Ishikawa (cell line): ENCODE measurements at regions not wholly inside any gene's neighbourhood (a gene's known extent, or its start where the extent isn't known, plus 50 kb on each side); places are given as distances from the start of the nearest gene placed in this dataset.
A peak's percentile ranks its signal among the peaks of the same experiment; 100 is the strongest.

ENCODE experiments used
- CEBPB ChIP-seq: IDR thresholded peaks from 2 replicates; pipeline ENCODE4 v1.6.1; 2012
- CREB1 ChIP-seq: IDR thresholded peaks from 2 replicates; pipeline ENCODE4 v1.6.1; 2012; ENCODE audit warnings: low read depth
- EGR1 ChIP-seq: IDR thresholded peaks from 2 replicates; pipeline ENCODE4 v1.6.1; 2012
- EP300 ChIP-seq: IDR thresholded peaks from 2 replicates; pipeline ENCODE4 v1.6.1; 2012; ENCODE audit warnings: borderline replicate concordance
- FOXM1 ChIP-seq: IDR thresholded peaks from 2 replicates; pipeline ENCODE4 v1.6.1; 2012; ENCODE audit warnings: low read depth, borderline replicate concordance
- NFIC ChIP-seq: IDR thresholded peaks from 2 replicates; pipeline ENCODE4 v1.6.1; 2012
- RAD21 ChIP-seq: IDR thresholded peaks from 2 replicates; pipeline ENCODE4 v1.6.1; 2012; ENCODE audit warnings: low read depth
- TAF1 ChIP-seq: IDR thresholded peaks from 2 replicates; pipeline ENCODE4 v1.6.1; 2012; ENCODE audit warnings: low read depth, mild to moderate bottlenecking
- TCF12 ChIP-seq: IDR thresholded peaks from 2 replicates; pipeline ENCODE4 v1.6.1; 2012; ENCODE audit warnings: low read depth
- TEAD4 ChIP-seq: IDR thresholded peaks from 2 replicates; pipeline ENCODE4 v1.6.1; 2012
- YY1 ChIP-seq: IDR thresholded peaks from 2 replicates; pipeline ENCODE4 v1.6.1; 2012; ENCODE audit warnings: low read depth
- ZBTB7A ChIP-seq: IDR thresholded peaks from 2 replicates; pipeline ENCODE4 v1.6.1; 2012; ENCODE audit warnings: low read depth
- TF ChIP-seq, protein P1 (sequence below): IDR thresholded peaks from 2 replicates; pipeline ENCODE4 v1.6.1; 2012; ENCODE audit warnings: low read depth, mild to moderate bottlenecking
- TF ChIP-seq, protein P2 (sequence below): IDR thresholded peaks from 2 replicates; pipeline ENCODE4 v1.6.1; 2012
- TF ChIP-seq, protein P3 (sequence below): IDR thresholded peaks from 2 replicates; pipeline ENCODE4 v1.6.1; 2012

DNA sequence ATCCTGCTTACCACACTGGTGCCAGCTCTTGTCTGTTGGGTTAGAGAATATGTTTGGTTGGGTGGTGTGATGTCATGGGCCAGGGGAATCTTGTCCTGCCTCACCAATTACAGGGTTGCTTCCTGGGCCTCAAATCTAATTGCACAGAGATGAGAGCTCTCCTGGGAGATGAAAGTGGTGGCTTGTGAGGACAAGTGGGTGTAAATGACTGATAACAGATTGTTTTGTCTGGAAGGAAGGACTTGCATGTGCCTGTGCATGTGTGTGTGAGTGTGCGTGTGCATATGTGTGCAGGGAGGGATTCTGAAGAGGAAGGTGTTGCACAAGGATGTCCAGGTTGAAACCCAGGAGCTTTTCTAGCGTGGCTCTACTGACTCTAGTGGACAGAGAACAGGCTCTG is 271.9 kb downstream of the LOXHD1 start:
- TF ChIP-seq EP300 (no peak), TAF1 (no peak)

DNA sequence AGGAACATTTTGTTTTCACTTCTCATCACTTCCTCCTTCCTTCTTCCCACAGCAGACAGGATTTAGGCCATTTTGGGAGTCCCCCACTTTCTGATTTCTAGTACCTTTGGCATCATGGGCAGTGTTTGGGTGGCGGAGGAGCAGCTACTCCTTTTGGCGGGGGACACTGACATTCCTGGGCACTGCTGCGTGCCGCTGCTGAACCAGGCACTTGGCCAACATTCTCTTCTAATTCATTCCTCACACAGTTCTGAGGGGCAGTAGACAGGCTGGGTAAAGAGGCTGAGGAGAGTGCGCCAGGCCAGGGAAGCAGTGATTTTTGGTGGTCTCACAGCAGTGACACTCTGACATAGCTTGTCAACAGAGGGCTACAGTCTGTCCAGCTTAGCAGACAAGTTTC is 270.2 kb downstream of the LOXHD1 start:
- TF ChIP-seq, protein P1, sequence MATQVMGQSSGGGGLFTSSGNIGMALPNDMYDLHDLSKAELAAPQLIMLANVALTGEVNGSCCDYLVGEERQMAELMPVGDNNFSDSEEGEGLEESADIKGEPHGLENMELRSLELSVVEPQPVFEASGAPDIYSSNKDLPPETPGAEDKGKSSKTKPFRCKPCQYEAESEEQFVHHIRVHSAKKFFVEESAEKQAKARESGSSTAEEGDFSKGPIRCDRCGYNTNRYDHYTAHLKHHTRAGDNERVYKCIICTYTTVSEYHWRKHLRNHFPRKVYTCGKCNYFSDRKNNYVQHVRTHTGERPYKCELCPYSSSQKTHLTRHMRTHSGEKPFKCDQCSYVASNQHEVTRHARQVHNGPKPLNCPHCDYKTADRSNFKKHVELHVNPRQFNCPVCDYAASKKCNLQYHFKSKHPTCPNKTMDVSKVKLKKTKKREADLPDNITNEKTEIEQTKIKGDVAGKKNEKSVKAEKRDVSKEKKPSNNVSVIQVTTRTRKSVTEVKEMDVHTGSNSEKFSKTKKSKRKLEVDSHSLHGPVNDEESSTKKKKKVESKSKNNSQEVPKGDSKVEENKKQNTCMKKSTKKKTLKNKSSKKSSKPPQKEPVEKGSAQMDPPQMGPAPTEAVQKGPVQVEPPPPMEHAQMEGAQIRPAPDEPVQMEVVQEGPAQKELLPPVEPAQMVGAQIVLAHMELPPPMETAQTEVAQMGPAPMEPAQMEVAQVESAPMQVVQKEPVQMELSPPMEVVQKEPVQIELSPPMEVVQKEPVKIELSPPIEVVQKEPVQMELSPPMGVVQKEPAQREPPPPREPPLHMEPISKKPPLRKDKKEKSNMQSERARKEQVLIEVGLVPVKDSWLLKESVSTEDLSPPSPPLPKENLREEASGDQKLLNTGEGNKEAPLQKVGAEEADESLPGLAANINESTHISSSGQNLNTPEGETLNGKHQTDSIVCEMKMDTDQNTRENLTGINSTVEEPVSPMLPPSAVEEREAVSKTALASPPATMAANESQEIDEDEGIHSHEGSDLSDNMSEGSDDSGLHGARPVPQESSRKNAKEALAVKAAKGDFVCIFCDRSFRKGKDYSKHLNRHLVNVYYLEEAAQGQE, result no peak
- TF ChIP-seq RAD21 (no peak), TEAD4 (peak; percentile 84), NFIC (peak; percentile 73)
- TF ChIP-seq, protein P2, sequence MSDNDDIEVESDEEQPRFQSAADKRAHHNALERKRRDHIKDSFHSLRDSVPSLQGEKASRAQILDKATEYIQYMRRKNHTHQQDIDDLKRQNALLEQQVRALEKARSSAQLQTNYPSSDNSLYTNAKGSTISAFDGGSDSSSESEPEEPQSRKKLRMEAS, result 0 out of 2 replicates have a peak, but pooled peaks have one; percentile 23

DNA sequence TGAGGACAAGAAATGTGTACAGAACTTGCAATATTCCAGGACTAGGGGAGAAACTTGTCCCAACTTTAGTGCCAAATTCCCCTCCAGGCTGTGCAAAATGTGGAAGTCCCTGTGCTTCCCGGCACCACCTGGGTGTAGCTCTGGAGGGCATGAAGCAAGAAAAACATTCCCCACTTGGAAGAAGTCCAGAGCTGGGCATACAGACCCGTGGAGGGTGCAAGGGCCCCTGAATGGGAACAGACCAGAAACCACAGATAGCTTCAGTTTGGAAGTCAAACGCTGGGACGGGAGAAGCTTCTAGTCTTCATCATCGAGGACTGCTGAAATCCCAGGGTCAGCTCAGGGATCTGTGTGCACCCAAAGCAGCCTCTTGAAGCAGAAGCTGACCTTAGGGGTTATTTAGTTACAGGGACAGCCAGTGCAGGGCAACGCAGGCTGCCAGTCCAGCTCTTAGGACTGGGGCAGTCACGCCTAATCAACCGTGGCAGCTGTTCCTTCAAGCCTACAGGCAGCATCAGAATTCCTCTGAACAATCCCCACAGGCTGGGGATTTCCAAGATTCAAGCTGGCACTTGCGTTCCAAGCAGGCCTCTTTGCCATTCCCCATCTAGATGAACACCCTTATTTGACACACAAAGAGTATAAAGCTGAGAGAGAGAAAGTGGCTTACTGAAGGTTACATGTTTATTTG is 269.4 kb downstream of the LOXHD1 start:
- TF ChIP-seq EGR1, result no peak
- TF ChIP-seq, protein P3, sequence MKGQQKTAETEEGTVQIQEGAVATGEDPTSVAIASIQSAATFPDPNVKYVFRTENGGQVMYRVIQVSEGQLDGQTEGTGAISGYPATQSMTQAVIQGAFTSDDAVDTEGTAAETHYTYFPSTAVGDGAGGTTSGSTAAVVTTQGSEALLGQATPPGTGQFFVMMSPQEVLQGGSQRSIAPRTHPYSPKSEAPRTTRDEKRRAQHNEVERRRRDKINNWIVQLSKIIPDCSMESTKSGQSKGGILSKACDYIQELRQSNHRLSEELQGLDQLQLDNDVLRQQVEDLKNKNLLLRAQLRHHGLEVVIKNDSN, result peak; percentile 7; the same call in 1 of the 2 replicates

DNA sequence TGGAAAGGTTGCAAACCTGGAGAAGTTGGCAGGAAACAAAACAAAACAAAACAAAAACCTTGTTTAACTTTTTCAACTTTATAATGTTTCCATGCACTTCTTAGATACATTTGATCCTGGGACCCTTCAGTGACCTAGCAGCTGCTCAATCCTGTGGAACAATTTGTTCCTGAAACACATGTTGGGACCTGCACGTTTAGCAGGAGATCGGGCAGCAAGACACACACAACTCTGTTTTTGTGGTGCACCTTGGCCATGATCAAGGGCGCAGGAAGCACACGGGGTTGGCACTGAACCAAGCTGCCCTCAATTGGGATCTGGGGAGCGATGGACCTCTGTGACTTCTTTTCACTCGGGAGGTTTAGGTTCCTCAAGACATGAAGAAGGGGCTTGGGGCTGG is 268.7 kb downstream of the LOXHD1 start:
- TF ChIP-seq, protein P3, result no peak
- TF ChIP-seq CEBPB (no peak), RAD21 (no peak), EGR1 (no peak), TCF12 (no peak), CREB1 (no peak), TEAD4 (no peak), FOXM1 (no peak), NFIC (no peak), ZBTB7A (no peak), YY1 (no peak), EP300 (no peak), TAF1 (no peak)
- TF ChIP-seq, protein P2, result no peak
- TF ChIP-seq, protein P1, result no peak

DNA sequence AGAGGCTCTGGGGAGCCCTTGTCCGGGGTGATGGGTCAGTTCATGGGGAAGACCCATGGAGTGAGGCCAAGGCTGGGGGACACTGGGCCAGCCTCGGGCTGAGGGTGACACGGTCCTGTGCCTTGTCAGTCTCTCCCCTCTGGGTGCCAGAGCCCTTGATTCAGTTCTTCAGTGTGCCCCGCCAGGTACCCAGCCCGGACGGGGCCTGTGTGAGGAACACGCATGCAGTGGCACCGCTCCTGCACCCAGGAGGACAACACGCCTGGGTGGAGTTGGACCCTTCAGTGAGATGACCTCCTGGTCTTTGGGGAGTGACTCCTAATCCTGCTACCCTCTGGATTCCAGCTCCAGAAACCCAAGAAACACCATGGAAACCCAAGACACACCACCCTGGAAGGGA is 264.4 kb downstream of the LOXHD1 start:
- TF ChIP-seq, protein P2, result no peak
- no peak for TF ChIP-seq FOXM1

DNA sequence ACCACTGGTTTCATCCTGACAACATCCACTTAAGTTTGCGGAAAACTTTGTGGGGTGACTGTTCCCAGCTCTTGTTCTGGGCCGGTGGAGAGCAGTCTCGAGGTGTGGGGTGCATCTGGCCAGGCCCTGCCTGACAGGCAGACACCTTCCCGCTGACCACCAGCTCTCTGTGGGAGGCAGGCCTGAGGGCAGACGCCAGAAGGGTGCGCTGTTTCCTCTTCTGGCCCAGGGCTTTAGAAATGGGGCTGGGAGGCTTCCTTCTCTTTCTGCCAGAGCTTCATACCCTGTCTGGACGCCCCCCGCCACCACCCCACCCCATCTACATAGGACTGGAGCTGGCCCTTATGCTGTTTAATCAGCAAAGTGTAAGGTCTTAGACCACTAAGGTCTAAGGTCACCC is 263.8 kb downstream of the LOXHD1 start:
- TF ChIP-seq RAD21 (peak; percentile 55), TCF12 (no peak)

DNA sequence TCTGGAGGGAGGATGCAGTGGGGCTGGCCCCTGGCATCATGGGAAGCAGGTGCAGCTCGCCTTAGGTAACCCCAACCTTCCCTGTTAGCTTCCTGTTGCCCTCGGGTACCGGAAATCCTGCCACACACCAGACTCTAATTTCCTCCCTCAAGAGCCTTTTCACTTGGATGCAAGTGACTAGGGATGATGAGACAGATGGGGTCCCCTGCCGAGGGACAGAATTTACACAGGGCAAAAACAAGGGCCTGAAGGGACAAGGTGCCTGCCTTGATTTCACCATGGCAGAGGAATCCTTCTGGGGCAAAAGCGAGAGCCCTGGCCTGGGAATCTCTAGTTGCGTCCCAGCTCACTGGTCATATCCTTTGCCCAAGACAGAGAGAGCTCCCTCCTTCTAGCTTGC is 263.1 kb downstream of the LOXHD1 start:
- TF ChIP-seq CEBPB (no peak), CREB1 (no peak), RAD21 (no peak), FOXM1 (no peak), TAF1 (no peak), TCF12 (no peak), YY1 (no peak), TEAD4 (no peak), EP300 (no peak), ZBTB7A (no peak), EGR1 (no peak), NFIC (no peak)
- TF ChIP-seq, protein P3, result no peak
- TF ChIP-seq, protein P2, result no peak
- TF ChIP-seq, protein P1, result no peak
